ENCODE measurements at regions not wholly inside any gene's neighbourhood (a gene's known extent, or its start where the extent isn't known, plus 50 kb on each side); places are given as distances from the start of the nearest gene placed in this dataset.

GRCh38 chr3:5314897-5315296, 127.4 kb downstream of the EDEM1 start:
- H3K27me3 ChIP-seq (ENCODE audit: insufficient read depth, low read depth, severe bottlenecking), result no peaks in the 10 kb centered on the region
- H3K36me3 ChIP-seq, result no peaks in the 10 kb centered on the region
- DNase-seq, result no peak
- no peak overlapping the region for H3K4me3 ChIP-seq (ENCODE audit: low read depth, low read length)
- no peak overlapping the region for H3K27ac ChIP-seq
- no peaks in the 10 kb centered on the region for H3K9me3 ChIP-seq (ENCODE audit: severe bottlenecking)
- TF ChIP-seq CTCF (IDR thresholded peaks at IDR 0.05; ENCODE audit: low read depth, low read length), result no peak

DNA sequence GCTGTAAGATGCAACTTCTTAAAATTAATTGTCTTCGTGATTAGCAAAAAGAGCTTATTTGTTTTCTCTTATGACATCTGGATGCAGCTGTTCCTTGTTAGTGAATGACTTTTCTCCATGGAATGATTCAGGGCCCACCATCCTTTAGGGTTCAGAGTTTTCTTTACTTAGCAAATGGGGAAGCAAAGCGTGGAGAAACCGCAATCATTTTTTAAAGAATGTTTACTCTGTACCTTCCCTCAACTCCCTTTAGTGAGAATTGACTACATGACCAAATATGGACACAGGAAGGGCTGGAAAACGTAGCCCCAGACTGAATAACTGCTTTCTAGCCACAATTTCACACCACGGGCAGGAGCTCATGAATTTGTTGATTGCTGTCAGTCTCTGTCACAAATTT, 130.1 kb downstream of the EDEM1 start:
- no peak for DNase-seq
- no peak for TF ChIP-seq CTCF (IDR thresholded peaks at IDR 0.05; ENCODE audit: low read depth, low read length)
- Histone ChIP-seq H3K36me3 (no peaks in the 10 kb centered on the region), H3K9me3 (ENCODE audit: severe bottlenecking) (no peaks in the 10 kb centered on the region), H3K27ac (no peak overlapping the region), H3K4me3 (ENCODE audit: low read depth, low read length) (no peak overlapping the region), H3K27me3 (ENCODE audit: insufficient read depth, low read depth, severe bottlenecking) (peaks cover 7% of the 10 kb centered on the region)

DNA sequence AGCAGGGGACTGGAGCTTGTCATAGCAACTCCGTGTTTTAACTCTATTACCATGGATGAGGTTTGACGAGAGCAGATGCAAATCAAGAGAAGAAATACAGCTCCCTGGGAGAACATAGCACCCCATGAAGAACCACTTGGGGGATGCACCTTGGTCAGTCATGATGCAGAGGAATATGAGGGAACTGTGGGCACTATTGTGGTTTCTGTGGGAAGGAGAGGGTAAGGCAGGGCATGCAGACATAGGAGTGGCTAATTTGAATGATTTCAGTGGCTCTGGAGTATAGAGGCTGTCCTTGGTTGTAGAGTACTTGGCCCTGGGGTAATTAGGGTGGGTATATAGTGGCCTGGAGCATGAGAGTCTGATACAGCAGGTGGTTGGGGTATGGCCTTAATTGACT, 131.9 kb downstream of the EDEM1 start:
- H3K27me3 ChIP-seq (ENCODE audit: insufficient read depth, low read depth, severe bottlenecking), result peaks cover 22% of the 10 kb centered on the region
- H3K4me3 ChIP-seq (ENCODE audit: low read depth, low read length), result no peak overlapping the region
- no peaks in the 10 kb centered on the region for H3K9me3 ChIP-seq (ENCODE audit: severe bottlenecking)
- no peak for DNase-seq
- no peaks in the 10 kb centered on the region for H3K36me3 ChIP-seq
- H3K27ac ChIP-seq, result no peak overlapping the region
- no peak for TF ChIP-seq CTCF (IDR thresholded peaks at IDR 0.05; ENCODE audit: low read depth, low read length)

DNA sequence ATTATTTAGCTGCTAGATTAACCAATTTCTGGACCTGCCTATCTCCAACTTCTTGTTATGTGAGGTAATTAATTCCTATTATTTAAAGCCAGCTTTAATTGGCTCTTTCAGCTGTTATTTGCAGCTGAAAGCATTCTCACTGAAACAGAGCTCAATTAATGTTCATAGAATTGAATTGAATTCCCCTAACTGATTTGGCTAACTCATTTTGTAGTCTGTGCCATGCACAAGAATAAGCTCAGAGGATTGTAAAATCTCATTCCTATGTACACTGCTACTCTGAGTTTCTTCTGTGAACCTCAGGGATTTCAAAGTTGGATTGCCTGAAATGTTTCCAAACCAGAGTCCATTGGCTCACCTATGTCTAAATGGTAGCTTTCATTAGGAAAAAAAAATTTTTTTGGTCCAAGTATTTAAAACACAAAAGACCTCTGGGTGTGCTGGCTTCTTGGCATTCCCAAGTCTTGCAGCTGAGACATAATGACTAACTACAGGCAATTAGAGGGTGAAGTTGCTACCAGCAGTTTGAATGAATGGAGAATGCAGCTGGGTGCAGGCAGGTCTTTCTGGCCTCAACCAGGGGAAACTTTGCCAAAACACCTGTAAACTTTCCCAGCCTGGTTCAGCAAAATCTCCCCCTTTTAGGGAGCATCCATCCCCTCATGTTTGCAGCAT, 134.3 kb downstream of the EDEM1 start:
- Histone ChIP-seq H3K27me3 (ENCODE audit: insufficient read depth, low read depth, severe bottlenecking) (peaks cover 36% of the 10 kb centered on the region), H3K36me3 (no peaks in the 10 kb centered on the region), H3K4me3 (ENCODE audit: low read depth, low read length) (no peak overlapping the region), H3K9me3 (ENCODE audit: severe bottlenecking) (no peaks in the 10 kb centered on the region), H3K27ac (no peak overlapping the region)
- no peak for TF ChIP-seq CTCF (IDR thresholded peaks at IDR 0.05; ENCODE audit: low read depth, low read length)
- no peak for DNase-seq

DNA sequence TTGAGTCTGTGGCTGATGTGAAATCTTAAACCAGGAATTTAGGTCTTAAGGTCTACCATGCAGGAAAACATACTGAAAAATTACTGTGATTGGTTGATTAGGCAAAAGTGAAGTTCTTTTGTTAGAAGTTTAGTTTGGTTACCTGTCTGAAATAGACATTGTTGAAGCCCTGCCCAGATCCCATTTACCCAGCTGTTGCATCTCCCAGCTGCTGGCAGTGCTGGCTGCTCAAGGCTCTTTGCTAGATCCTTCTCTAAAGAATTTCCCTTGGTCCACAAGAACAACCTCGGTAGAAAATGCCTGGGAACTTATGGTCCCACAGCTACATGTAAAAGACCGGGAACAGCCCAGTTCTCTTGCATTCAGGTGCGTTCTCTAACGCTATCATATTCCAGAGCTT, 137.3 kb downstream of the EDEM1 start:
- Histone ChIP-seq H3K27ac (no peak overlapping the region), H3K36me3 (no peaks in the 10 kb centered on the region), H3K27me3 (ENCODE audit: insufficient read depth, low read depth, severe bottlenecking) (peaks cover 36% of the 10 kb centered on the region), H3K9me3 (ENCODE audit: severe bottlenecking) (no peaks in the 10 kb centered on the region), H3K4me3 (ENCODE audit: low read depth, low read length) (no peak overlapping the region)
- TF ChIP-seq CTCF (IDR thresholded peaks at IDR 0.05; ENCODE audit: low read depth, low read length), result no peak
- DNase-seq, result no peak

All from WERI-Rb-1 (cell line).